COLO668 (cell line): ENCODE measurements at regions not wholly inside any gene's neighbourhood (a gene's known extent, or its start where the extent isn't known, plus 50 kb on each side); places are given as distances from the start of the nearest gene placed in this dataset.
"Not testable (repeated sequence)": the region's sequence is repeated elsewhere in the genome, so short reads cannot be mapped to it uniquely, and the experiment has no call there.

Experiments used
- DNase-seq: peaks from one replicate; lab custom pipeline; 2025; ENCODE audit not compliant: unreplicated experiment; lab: John Stamatoyannopoulos, UW

- DNase-seq, result peak; percentile 1
Measured at GRCh38 chr3:18988614-18989229, 159.6 kb upstream of the KCNH8 start.

- peak; percentile 36 for DNase-seq
Measured at GRCh38 chr3:18987862-18988447, 160.4 kb upstream of the KCNH8 start.

GRCh38 chr3:18987070-18987469, 161.2 kb upstream of the KCNH8 start:
- DNase-seq, result no peak

GRCh38 chr3:18982920-18983319, 165.4 kb upstream of the KCNH8 start:
- DNase-seq, result no peak

GRCh38 chr3:18976102-18976501, 172.2 kb upstream of the KCNH8 start:
- not testable (repeated sequence) for DNase-seq

GRCh38 chr3:18968120-18968519, 180.2 kb upstream of the KCNH8 start:
- no peak for DNase-seq

- no peak for DNase-seq
Measured at GRCh38 chr3:18965781-18966180, 182.5 kb upstream of the KCNH8 start.

GRCh38 chr3:18964640-18965039, 183.7 kb upstream of the KCNH8 start:
- no peak for DNase-seq

GRCh38 chr3:18951333-18951732, 197.0 kb upstream of the KCNH8 start:
- DNase-seq, result no peak

GRCh38 chr3:18946524-18946923, 201.8 kb upstream of the KCNH8 start:
- DNase-seq, result no peak

- no peak for DNase-seq
Measured at GRCh38 chr3:18937574-18937973, 210.7 kb upstream of the KCNH8 start.

- no peak for DNase-seq
Measured at GRCh38 chr3:18919158-18919557, 229.2 kb upstream of the KCNH8 start.

GRCh38 chr3:18917923-18918322, 230.4 kb upstream of the KCNH8 start:
- DNase-seq, result no peak

- DNase-seq, result no peak
Measured at GRCh38 chr3:18902081-18902793, 246.1 kb upstream of the KCNH8 start.

GRCh38 chr3:18901571-18901970, 246.7 kb upstream of the KCNH8 start:
- no peak for DNase-seq

- no peak for DNase-seq
Measured at GRCh38 chr3:18900994-18901393, 247.3 kb upstream of the KCNH8 start.

- DNase-seq, result no peak
Measured at GRCh38 chr3:18898911-18899310, 249.4 kb upstream of the KCNH8 start.

- DNase-seq, result no peak
Measured at GRCh38 chr3:18892756-18893155, 255.6 kb upstream of the KCNH8 start.

- no peak for DNase-seq
Measured at GRCh38 chr3:18892047-18892446, 256.3 kb upstream of the KCNH8 start.

GRCh38 chr3:18891641-18892040, 256.7 kb upstream of the KCNH8 start:
- DNase-seq, result no peak

GRCh38 chr3:18890449-18890848, 257.9 kb upstream of the KCNH8 start:
- DNase-seq, result no peak

- DNase-seq, result no peak
Measured at GRCh38 chr3:18888819-18889218, 259.5 kb upstream of the KCNH8 start.
